ENCODE measurements at regions not wholly inside any gene's neighbourhood (a gene's known extent, or its start where the extent isn't known, plus 50 kb on each side); places are given as distances from the start of the nearest gene placed in this dataset.
A peak's percentile ranks its signal among the peaks of the same experiment; 100 is the strongest.

- TF ChIP-seq CTCF (IDR thresholded peaks at IDR 0.05; ENCODE audit: control extremely low read depth, extremely low read depth) = peak; percentile 77
- peak overlapping the region in 1 of 2 donors; percentile 86 for H3K9ac ChIP-seq (ENCODE audit: insufficient read depth in 1 of 2, low read length in 2 of 2)
- WGBS, 2 donors = 27 to 30% methylated on average over 21 of the region's 21 CpGs
Observed at GRCh38 chr6:3990692-3991491, 88.0 kb downstream of the FAM217A start.

GRCh38 chr6:3991941-3992340, 87.0 kb downstream of the FAM217A start:
- WGBS, 2 donors = 90 to 94% methylated on average over 4 of the region's 4 CpGs
- Histone ChIP-seq H3K9me3 (ENCODE audit: control insufficient read depth in 4 of 4, insufficient read depth in 3 of 4, low read length in 3 of 4) (no peaks in the 10 kb centered on the region), H3K36me3 (ENCODE audit: control insufficient read depth in 4 of 4, insufficient read depth in 4 of 4, low read length in 4 of 4) (no peaks in the 10 kb centered on the region), H3K27ac (ENCODE audit: low read depth in 1 of 2, low read length in 1 of 2) (no peak overlapping the region), H3K4me1 (ENCODE audit: control insufficient read depth in 5 of 5, insufficient read depth in 5 of 5, low read length in 5 of 5) (peaks cover 0 to 16% (median 3%) of the 10 kb centered on the region in 5 donors), H3K9ac (ENCODE audit: insufficient read depth in 1 of 2, low read length in 2 of 2) (no peak overlapping the region), H3K27me3 (ENCODE audit: control insufficient read depth in 3 of 3, insufficient read depth in 3 of 3, low read length in 2 of 3) (no peaks in the 10 kb centered on the region), H3K4me3 (no peak overlapping the region)
- DNase-seq (no peak), ATAC-seq (ENCODE audit: insufficient read depth, low FRiP score) (no peak)
- TF ChIP-seq CTCF (IDR thresholded peaks at IDR 0.05; ENCODE audit: control extremely low read depth, extremely low read depth) = no peak

More at GRCh38 chr6:3990692-3991491, 88.0 kb downstream of the FAM217A start:
- no peaks in the 10 kb centered on the region for H3K36me3 ChIP-seq (ENCODE audit: control insufficient read depth in 4 of 4, insufficient read depth in 4 of 4, low read length in 4 of 4)
- H3K4me3 ChIP-seq = no peak overlapping the region
- DNase-seq (peak; percentile 93 to 95 (median 94)), ATAC-seq (ENCODE audit: insufficient read depth, low FRiP score) (peak; percentile 85)
- H3K9me3 ChIP-seq (ENCODE audit: control insufficient read depth in 4 of 4, insufficient read depth in 3 of 4, low read length in 3 of 4) = no peaks in the 10 kb centered on the region
- H3K27ac ChIP-seq (ENCODE audit: low read depth in 1 of 2, low read length in 1 of 2) = peak overlapping the region in 1 of 2 donors; percentile 11
- no peaks in the 10 kb centered on the region for H3K27me3 ChIP-seq (ENCODE audit: control insufficient read depth in 3 of 3, insufficient read depth in 3 of 3, low read length in 2 of 3)
- H3K4me1 ChIP-seq (ENCODE audit: control insufficient read depth in 5 of 5, insufficient read depth in 5 of 5, low read length in 5 of 5) = peaks cover 0 to 11% (median 2%) of the 10 kb centered on the region in 5 donors

- no peaks in the 10 kb centered on the region for H3K27me3 ChIP-seq (ENCODE audit: control insufficient read depth in 3 of 3, insufficient read depth in 3 of 3, low read length in 2 of 3)
- H3K27ac ChIP-seq (ENCODE audit: low read depth in 1 of 2, low read length in 1 of 2) = no peak overlapping the region
- H3K9me3 ChIP-seq (ENCODE audit: control insufficient read depth in 4 of 4, insufficient read depth in 3 of 4, low read length in 3 of 4) = no peaks in the 10 kb centered on the region
- 96% methylated on average over 4 of the region's 4 CpGs for WGBS, 2 donors
- no peak for DNase-seq
- no peaks in the 10 kb centered on the region for H3K36me3 ChIP-seq (ENCODE audit: control insufficient read depth in 4 of 4, insufficient read depth in 4 of 4, low read length in 4 of 4)
- peak overlapping the region in 1 of 2 donors; percentile 38 for H3K9ac ChIP-seq (ENCODE audit: insufficient read depth in 1 of 2, low read length in 2 of 2)
- no peak overlapping the region for H3K4me3 ChIP-seq
- peaks cover 0 to 18% (median 5%) of the 10 kb centered on the region in 5 donors for H3K4me1 ChIP-seq (ENCODE audit: control insufficient read depth in 5 of 5, insufficient read depth in 5 of 5, low read length in 5 of 5)
- no peak for TF ChIP-seq CTCF (IDR thresholded peaks at IDR 0.05; ENCODE audit: control extremely low read depth, extremely low read depth)
- ATAC-seq (ENCODE audit: insufficient read depth, low FRiP score) = no peak
Observed at GRCh38 chr6:3996349-3996748, 82.6 kb downstream of the FAM217A start.
